Bronchial epithelial cell (primary cell): ENCODE measurements at regions not wholly inside any gene's neighbourhood (a gene's known extent, or its start where the extent isn't known, plus 50 kb on each side); places are given as distances from the start of the nearest gene placed in this dataset.

Source experiments
- DNase-seq: peaks from one replicate; pipeline ENCODE4 v3.0.0-alpha.2; 2010; ENCODE audit warnings: low read depth
- FAIRE-seq: peaks from 2 replicates; lab custom pipeline; 2011; peaks lifted over from hg19 to GRCh38; lab: Jason Lieb, UNC
- H3K27me3 ChIP-seq: 2 replicates; pipeline ENCODE4 v1.5.1; 2011; ENCODE audit warnings: low read length; ENCODE audit not compliant: control insufficient read depth, insufficient read depth
- H3K36me3 ChIP-seq: 2 replicates; pipeline ENCODE4 v1.5.1; 2011; ENCODE audit warnings: low read length; ENCODE audit not compliant: control insufficient read depth, insufficient read depth
- H3K4me3 ChIP-seq: 2 replicates; pipeline ENCODE4 v1.5.1; 2011; ENCODE audit warnings: mild to moderate bottlenecking, low read depth, low read length, control low read depth
- CTCF ChIP-seq: IDR thresholded peaks from 2 replicates; pipeline ENCODE4 v1.5.1; 2011; ENCODE audit warnings: mild to moderate bottlenecking, moderate library complexity, low read length, control low read depth, inconsistent platforms; ENCODE audit not compliant: insufficient read depth, severe bottlenecking

DNA sequence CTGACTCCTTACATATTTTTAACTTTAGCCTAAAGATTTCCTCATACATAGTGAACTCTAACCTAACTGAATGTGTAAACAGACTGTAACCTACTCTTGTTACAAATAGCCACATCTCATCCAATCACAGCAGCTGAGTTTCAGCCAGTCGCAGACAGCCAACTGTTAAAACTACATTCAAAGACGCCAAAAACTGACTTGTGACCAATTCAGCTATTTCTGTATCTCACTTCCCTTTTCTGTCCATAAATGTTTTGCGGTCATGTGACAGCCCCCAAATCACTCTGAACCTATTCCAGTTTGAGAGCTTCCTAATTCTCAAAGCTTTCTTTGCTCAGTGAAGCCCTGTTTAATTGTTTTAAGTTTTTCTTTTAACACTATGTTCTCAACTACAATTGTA lies 2731.9 kb downstream of the ARAP2 start:
- FAIRE-seq = no peak
- Histone ChIP-seq H3K4me3 (no peak overlapping the region), H3K27me3 (no peaks in the 10 kb centered on the region), H3K36me3 (no peaks in the 10 kb centered on the region)
- no peak for DNase-seq
- TF ChIP-seq CTCF = no peak

DNA sequence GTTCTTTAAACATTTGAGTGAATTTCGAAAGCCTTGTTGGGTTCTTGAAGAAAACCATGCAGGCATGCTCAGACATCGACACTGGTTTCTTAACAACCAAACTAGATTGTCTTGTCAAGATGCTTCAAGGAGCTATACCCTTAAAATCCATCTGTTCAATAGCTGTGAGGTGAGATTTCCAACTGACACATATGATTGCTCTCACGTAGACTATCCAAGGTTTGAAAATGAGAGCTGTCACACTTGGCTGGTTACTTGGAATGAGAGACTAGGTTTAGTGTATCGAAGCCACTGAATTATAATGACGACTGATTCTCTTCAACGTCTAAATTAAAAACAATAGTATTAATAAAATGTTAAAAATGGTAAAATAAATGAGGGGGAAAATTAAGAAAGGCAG lies 2725.5 kb downstream of the ARAP2 start:
- no peak overlapping the region for H3K4me3 ChIP-seq
- no peaks in the 10 kb centered on the region for H3K36me3 ChIP-seq
- FAIRE-seq (no peak), DNase-seq (no peak)
- no peaks in the 10 kb centered on the region for H3K27me3 ChIP-seq
- no peak for TF ChIP-seq CTCF

- FAIRE-seq (no peak), DNase-seq (no peak)
- Histone ChIP-seq H3K36me3 (no peaks in the 10 kb centered on the region), H3K4me3 (no peak overlapping the region), H3K27me3 (no peaks in the 10 kb centered on the region)
- no peak for TF ChIP-seq CTCF
Observed at GRCh38 chr4:33532821-33533220, 2711.5 kb downstream of the ARAP2 start.

DNA sequence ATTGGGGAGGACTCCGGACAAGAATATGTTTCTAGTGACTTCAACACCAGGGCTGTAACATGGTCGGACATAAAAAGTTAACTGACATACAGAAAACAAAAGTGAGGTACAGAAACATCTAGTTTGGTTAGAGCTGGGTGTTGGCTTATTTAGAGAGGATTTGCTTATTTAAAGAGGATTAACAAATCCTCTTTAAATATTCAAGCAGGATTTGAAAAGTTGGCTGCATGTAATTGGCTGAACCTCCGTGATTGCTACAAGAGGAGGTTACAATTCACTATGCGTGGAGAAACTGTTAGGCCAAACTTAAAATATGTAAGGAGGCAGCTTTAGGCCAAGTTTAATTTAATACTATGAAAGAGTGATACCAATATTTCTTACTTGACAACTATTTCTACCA lies 2707.4 kb downstream of the ARAP2 start:
- FAIRE-seq (no peak), DNase-seq (no peak)
- Histone ChIP-seq H3K36me3 (no peaks in the 10 kb centered on the region), H3K27me3 (no peaks in the 10 kb centered on the region), H3K4me3 (no peak overlapping the region)
- TF ChIP-seq CTCF = no peak

GRCh38 chr4:33537527-33537926 lies 2706.8 kb downstream of the ARAP2 start:
- Histone ChIP-seq H3K4me3 (no peak overlapping the region), H3K36me3 (no peaks in the 10 kb centered on the region), H3K27me3 (no peaks in the 10 kb centered on the region)
- no peak for FAIRE-seq
- no peak for TF ChIP-seq CTCF
- DNase-seq = no peak

DNA sequence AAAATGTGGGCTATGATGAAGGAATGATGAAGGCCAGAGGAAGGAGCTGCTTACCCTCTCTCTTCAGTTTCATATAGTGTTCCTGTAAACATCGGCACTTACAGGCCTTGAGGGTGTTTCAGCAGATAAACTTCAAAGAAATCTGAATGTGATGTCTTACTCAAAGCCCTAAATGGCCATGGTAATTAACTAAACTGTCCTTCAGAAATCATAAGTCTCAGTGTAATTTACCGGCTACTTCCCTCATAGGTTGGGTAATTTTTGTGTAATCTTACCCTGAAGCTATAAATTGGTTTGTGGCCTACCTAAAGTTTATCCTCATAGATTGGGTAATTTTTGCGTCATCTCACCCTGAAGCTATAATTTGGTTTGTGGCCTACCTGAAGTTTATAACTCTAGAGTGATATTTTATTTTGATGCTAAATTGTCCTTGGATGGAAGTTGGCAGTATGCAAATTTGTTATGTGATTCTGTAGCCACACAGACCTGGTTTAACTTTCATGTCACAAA lies 2700.3 kb downstream of the ARAP2 start:
- Histone ChIP-seq H3K4me3 (no peak overlapping the region), H3K36me3 (no peaks in the 10 kb centered on the region), H3K27me3 (no peaks in the 10 kb centered on the region)
- no peak for TF ChIP-seq CTCF
- no peak for DNase-seq
- no peak for FAIRE-seq
